ENCODE measurements at regions not wholly inside any gene's neighbourhood (a gene's known extent, or its start where the extent isn't known, plus 50 kb on each side); places are given as distances from the start of the nearest gene placed in this dataset.
"Not testable (repeated sequence)": the region's sequence is repeated elsewhere in the genome, so short reads cannot be mapped to it uniquely, and the experiment has no call there.

DNA sequence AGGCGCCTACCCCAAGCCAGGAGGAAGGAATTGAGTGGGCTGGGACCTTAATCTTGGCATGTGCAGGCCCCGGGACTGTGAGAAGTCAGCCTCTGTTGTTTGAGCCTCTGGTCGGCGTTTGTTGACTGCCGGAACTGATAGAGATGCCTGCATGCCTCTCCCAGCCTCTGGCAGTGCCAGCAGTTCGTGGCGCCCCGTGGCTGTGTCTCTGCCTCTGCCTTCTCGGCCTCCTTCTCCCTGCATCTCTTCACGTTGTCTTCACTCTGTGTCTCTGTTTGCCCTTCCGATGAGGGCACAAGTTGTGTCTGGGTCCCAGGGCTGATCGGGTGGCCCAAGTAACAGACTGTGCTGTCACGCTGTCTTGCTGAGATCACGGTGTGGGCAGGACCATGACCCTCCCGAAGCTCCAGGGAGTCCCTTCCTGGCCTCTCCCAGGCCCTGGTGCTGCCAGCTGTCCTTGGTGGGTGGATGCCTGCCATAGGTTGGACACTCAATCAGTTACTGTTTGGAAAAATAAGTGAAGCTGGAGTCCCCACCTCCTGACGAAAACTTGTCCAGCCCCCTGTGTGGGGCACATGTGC is 133.5 kb upstream of the LPCAT1 start:
- 76 to 82% methylated on average over 16 of the region's 16 CpGs for WGBS, 2 donors
- no peak overlapping the region for H3K27ac ChIP-seq (ENCODE audit: low read depth in 2 of 2, low read length in 1 of 2)
- peaks cover 2 to 7% of the 10 kb centered on the region in 2 donors for H3K4me1 ChIP-seq (ENCODE audit: control insufficient read depth in 2 of 2, insufficient read depth in 2 of 2, low read length in 1 of 2)
- no peak overlapping the region for H3K4me3 ChIP-seq (ENCODE audit: low read depth in 1 of 2, low read length in 2 of 2)
- H3K9me3 ChIP-seq (ENCODE audit: control insufficient read depth in 2 of 2, insufficient read depth in 1 of 2, low read depth in 1 of 2, low read length in 1 of 2): no peaks in the 10 kb centered on the region
- no peaks in the 10 kb centered on the region for H3K36me3 ChIP-seq (ENCODE audit: control insufficient read depth in 2 of 2, insufficient read depth in 2 of 2, low read length in 1 of 2)
- H3K27me3 ChIP-seq (ENCODE audit: control insufficient read depth in 1 of 2, insufficient read depth in 2 of 2, low read length in 2 of 2): peaks cover 0 to 3% of the 10 kb centered on the region in 2 donors

DNA sequence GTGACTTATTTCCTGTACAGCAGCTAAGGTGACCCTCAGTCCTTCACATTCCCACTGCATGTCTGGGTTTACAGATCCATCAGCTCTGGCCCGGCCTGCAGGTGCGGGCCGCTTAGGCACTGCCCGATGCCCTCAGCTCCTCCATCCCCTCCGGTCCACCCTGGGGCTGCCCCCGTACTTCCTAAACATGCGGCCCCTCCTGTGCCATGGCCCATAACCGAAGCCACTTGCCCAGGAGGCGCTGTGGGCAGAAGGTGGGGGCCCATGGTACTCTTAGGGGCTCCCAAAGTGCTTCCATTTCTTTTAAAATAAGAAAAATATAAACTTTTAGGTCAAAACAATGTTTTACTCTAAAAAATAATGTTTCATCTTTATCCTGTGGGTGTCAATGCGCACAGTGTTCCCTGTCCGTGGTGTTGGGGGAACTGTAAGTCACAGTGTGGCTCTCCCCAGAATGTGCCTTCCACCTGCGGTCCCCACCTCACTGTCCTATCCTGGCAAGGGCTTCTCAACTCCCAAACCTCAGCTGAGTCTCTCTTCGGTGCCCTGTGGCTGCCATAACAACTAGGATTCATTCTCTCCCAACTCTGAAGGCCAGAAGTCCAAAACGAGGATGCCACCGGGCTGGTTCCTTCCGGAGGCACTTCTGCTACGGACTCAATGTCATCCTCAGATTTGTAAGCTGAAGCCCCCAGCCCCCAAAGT is 132.7 kb upstream of the LPCAT1 start:
- Histone ChIP-seq H3K9me3 (ENCODE audit: control insufficient read depth in 2 of 2, insufficient read depth in 1 of 2, low read depth in 1 of 2, low read length in 1 of 2) (no peaks in the 10 kb centered on the region), H3K4me1 (ENCODE audit: control insufficient read depth in 2 of 2, insufficient read depth in 2 of 2, low read length in 1 of 2) (peaks cover 2 to 7% of the 10 kb centered on the region in 2 donors), H3K36me3 (ENCODE audit: control insufficient read depth in 2 of 2, insufficient read depth in 2 of 2, low read length in 1 of 2) (no peaks in the 10 kb centered on the region), H3K27ac (ENCODE audit: low read depth in 2 of 2, low read length in 1 of 2) (no peak overlapping the region), H3K4me3 (ENCODE audit: low read depth in 1 of 2, low read length in 2 of 2) (no peak overlapping the region), H3K27me3 (ENCODE audit: control insufficient read depth in 1 of 2, insufficient read depth in 2 of 2, low read length in 2 of 2) (peaks cover 0 to 3% of the 10 kb centered on the region in 2 donors)
- WGBS, 2 donors: 87 to 91% methylated on average over 17 of the region's 17 CpGs

DNA sequence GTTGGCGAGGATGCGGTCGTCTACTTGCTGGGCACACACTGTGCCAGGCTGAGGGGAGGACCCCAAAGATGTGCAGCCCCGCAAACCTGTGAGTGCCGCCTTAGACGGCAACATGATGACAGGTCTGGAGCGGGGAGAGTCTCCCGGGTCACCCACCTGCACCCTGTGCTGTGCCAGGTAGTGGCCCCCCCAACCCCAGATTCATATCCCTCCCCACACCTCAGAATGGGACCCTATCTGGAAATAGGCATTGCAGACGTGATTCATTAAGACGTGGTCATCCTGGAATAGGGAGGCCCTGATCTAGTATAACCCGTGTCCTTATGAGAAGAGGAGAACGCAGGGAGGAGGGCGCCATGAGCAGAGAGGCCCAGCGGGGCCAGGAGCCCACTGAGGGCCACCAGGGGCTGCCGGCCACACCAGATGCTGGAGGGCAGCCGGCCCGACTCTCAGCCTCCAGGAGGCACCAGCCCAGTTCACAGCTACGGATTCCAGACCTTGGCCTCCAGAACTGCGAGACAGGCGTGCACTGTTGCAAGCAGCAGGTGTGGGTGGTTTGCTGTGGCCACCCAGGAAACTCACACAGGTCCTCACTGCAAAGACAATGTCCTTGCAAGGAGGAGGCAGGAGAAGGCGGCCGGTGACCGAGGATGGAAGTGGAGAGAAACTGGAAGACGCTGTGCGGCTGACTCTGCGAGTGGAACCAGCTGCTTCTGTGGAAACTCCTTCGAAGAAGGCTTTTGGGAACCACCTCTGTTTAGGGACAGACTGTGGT is 131.9 kb upstream of the LPCAT1 start:
- H3K27me3 ChIP-seq (ENCODE audit: control insufficient read depth in 1 of 2, insufficient read depth in 2 of 2, low read length in 2 of 2): peaks cover 0 to 3% of the 10 kb centered on the region in 2 donors
- 89% methylated on average over 27 of the region's 27 CpGs for WGBS, 2 donors

DNA sequence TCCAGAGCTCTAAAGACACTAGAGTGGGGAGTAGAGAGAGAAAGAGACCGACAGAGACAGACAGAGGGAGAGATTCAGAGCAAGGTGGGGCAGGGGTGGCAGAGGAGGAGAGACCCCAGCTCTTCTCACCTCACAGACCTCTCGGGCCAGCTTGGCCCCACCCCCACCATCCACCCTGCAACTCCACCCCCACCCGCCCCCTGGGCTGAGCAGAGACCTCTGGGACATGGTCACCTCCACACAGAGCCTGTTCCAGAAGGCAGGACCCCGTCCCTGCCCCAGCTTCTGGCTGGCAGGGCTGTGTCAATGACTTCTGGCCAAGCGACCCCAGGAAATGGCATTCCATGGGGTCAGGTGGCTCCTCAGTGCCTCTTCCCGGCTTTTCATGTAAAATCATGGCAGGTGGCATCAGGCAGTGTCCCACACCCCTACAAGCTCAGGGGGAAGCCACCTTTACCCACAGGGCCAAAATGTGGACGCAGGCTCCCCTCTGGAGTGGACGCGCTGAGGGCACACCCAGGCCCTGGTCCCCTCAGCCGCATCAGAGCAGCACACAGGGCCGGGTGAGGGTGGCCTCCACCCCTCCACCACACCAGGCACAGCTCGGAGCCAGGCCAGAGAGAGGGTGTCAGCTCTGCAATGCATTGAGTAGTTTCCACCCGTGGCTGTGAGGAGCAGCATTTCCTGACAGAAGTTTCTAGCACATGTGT is 131.2 kb upstream of the LPCAT1 start:
- no peaks in the 10 kb centered on the region for H3K9me3 ChIP-seq (ENCODE audit: control insufficient read depth in 2 of 2, insufficient read depth in 1 of 2, low read depth in 1 of 2, low read length in 1 of 2)
- H3K27me3 ChIP-seq (ENCODE audit: control insufficient read depth in 1 of 2, insufficient read depth in 2 of 2, low read length in 2 of 2): peaks cover 0 to 3% of the 10 kb centered on the region in 2 donors

More for the DNA sequence above, 131.9 kb upstream of the LPCAT1 start:
- H3K4me1 ChIP-seq (ENCODE audit: control insufficient read depth in 2 of 2, insufficient read depth in 2 of 2, low read length in 1 of 2): peaks cover 2 to 7% of the 10 kb centered on the region in 2 donors
- H3K27ac ChIP-seq (ENCODE audit: low read depth in 2 of 2, low read length in 1 of 2): no peak overlapping the region
- no peak overlapping the region for H3K4me3 ChIP-seq (ENCODE audit: low read depth in 1 of 2, low read length in 2 of 2)
- no peaks in the 10 kb centered on the region for H3K9me3 ChIP-seq (ENCODE audit: control insufficient read depth in 2 of 2, insufficient read depth in 1 of 2, low read depth in 1 of 2, low read length in 1 of 2)
- H3K36me3 ChIP-seq (ENCODE audit: control insufficient read depth in 2 of 2, insufficient read depth in 2 of 2, low read length in 1 of 2): no peaks in the 10 kb centered on the region

DNA sequence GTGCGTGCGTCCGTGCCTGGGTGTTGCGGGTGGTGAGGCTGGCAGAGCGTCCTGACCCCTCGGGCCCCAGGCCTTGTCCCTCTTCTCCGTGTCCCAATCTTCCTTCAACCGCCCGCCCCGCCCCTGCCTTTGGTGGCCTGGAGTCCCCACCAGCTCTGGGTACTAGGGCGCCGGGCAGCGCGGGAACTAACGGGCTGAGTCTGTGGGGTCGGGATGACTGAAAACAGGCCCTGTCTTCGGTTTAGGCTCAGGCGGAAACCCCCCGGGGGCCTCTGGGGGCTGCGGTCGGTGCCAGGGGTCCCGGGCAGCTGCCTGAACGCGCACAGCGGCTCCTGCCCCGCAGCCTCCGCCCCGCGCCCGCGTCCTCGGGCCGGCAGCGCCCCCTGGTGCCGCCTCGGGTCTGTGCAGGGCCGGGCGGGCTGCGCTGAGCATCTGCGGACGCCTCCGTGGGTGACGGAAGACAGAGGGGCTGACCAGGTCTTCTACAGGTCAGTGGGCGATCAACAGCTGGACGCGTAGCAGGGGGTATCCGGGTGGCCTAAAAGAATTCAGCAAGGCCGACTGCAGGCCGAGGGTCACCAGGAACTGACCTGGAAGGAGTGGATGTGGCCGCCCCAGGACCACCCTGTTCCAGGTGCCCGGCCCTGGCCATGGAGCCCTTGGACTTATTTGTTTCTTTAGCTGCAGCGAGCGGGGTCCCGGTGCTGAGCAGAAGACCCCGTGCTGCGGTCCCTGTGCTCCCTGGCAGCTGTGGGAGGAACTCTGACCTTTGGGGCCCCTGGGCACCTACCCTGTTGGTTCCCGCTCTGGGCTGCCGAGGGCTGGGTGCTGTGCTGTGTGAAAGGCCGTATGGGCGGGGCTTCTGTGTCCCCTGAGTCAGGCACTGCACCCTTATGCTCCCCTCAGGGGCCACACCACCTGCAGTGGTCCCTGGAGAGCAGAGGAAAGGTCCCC is 130.2 kb upstream of the LPCAT1 start:
- WGBS, 2 donors: 5 to 8% methylated on average over 37 to 51 of the region's 60 CpGs
- not testable (repeated sequence) for H3K4me1 ChIP-seq (ENCODE audit: control insufficient read depth in 2 of 2, insufficient read depth in 2 of 2, low read length in 1 of 2); H3K27ac ChIP-seq (ENCODE audit: low read depth in 2 of 2, low read length in 1 of 2); H3K9me3 ChIP-seq (ENCODE audit: control insufficient read depth in 2 of 2, insufficient read depth in 1 of 2, low read depth in 1 of 2, low read length in 1 of 2); H3K27me3 ChIP-seq (ENCODE audit: control insufficient read depth in 1 of 2, insufficient read depth in 2 of 2, low read length in 2 of 2); H3K4me3 ChIP-seq (ENCODE audit: low read depth in 1 of 2, low read length in 2 of 2); H3K36me3 ChIP-seq (ENCODE audit: control insufficient read depth in 2 of 2, insufficient read depth in 2 of 2, low read length in 1 of 2)

More for the DNA sequence above, 131.2 kb upstream of the LPCAT1 start:
- H3K4me3 ChIP-seq (ENCODE audit: low read depth in 1 of 2, low read length in 2 of 2): no peak overlapping the region
- no peak overlapping the region for H3K27ac ChIP-seq (ENCODE audit: low read depth in 2 of 2, low read length in 1 of 2)
- H3K36me3 ChIP-seq (ENCODE audit: control insufficient read depth in 2 of 2, insufficient read depth in 2 of 2, low read length in 1 of 2): no peaks in the 10 kb centered on the region
- WGBS, 2 donors: 68 to 71% methylated on average over 13 of the region's 13 CpGs
- H3K4me1 ChIP-seq (ENCODE audit: control insufficient read depth in 2 of 2, insufficient read depth in 2 of 2, low read length in 1 of 2): peaks cover 2 to 7% of the 10 kb centered on the region in 2 donors

DNA sequence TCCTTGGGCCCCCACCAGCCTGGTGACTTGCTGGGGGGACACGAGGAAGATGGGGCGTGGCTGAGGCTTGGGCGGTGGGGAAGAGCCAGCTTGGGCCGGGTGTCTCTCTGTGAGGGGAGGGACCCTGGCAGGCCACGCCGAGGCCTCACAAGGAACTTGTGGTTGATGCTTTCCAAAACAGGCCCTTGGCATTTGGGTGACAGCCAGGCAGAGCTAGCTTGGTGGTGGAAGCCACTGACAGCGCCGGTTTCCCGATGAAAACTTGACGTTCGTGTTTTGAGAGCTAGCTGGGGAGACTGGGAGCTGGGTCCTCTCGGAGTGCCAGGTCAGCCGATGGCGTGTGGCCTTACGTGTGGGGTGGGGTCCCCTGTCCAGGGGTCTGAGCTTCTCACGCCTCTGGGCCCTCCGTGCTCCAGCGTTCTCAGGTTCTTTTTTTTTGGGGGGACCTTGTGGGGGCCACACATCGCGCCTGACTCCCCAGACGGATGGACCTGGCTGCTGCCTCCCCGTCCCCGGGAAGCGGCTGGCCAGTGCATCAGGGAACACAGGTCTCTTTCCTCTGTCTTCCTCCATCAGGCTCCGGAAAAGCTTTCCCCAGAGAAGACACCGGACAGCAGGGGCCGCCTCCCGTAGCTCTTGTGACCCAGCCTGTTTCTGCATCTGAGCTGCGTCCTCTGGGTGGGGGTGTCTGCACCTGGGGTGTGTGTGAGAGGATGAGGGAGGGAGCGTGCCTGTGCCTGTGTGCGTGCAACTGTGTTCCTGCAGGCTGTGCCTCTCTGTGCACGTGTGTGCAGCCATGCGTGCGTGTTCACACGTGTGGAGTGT is 129.3 kb upstream of the LPCAT1 start:
- H3K27ac ChIP-seq (ENCODE audit: low read depth in 2 of 2, low read length in 1 of 2): no peak overlapping the region
- peaks cover 0 to 3% of the 10 kb centered on the region in 2 donors for H3K27me3 ChIP-seq (ENCODE audit: control insufficient read depth in 1 of 2, insufficient read depth in 2 of 2, low read length in 2 of 2)
- WGBS, 2 donors: 15 to 17% methylated on average over 33 to 35 of the region's 35 CpGs
- no peaks in the 10 kb centered on the region for H3K36me3 ChIP-seq (ENCODE audit: control insufficient read depth in 2 of 2, insufficient read depth in 2 of 2, low read length in 1 of 2)
- H3K9me3 ChIP-seq (ENCODE audit: control insufficient read depth in 2 of 2, insufficient read depth in 1 of 2, low read depth in 1 of 2, low read length in 1 of 2): no peaks in the 10 kb centered on the region
- H3K4me3 ChIP-seq (ENCODE audit: low read depth in 1 of 2, low read length in 2 of 2): no peak overlapping the region
- peaks cover 2 to 7% of the 10 kb centered on the region in 2 donors for H3K4me1 ChIP-seq (ENCODE audit: control insufficient read depth in 2 of 2, insufficient read depth in 2 of 2, low read length in 1 of 2)

DNA sequence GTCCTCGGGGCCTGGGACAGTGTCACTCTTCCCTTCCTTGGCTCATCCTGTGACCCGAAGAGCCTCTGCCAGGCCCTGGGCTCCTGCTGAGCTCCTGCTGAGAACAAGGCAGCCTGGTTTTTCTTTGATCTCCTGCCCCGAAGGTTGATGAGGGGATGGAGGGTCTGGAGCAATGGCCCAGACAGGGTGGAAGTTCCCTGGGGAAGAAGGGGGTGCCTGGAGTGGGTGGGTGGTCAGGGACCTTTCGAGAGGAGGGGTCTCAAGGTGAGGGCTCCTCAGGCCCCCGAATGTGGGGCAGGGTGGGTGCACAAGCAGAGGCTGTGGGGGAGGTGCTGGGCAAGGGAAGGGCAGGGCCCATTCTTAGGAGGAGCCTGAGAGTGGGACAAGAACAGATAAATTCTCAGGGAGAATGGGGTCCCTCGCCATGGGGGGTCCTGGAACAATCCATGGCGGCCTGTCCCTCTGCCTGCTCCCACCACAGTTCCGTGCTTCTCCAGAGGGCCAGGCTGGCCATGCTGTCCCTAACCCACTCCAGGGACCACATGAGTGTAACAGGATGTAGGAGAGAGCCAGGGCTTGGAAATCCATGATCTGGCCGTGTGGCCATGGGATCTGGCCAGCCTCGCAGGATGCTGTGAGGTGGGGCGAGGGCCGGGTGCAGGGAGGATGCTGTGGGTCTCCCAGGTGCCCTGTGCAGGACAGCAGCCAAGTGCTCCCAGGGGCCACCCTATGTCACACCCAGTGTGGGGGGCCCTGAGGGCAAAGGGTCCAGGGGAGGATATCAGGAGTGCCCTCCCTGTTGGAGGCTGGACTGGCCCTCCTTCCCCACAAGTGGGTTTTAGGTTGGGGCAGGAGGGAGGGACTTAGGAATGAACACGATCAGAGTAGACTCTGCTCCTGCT is 128.5 kb upstream of the LPCAT1 start:
- Histone ChIP-seq H3K27me3 (ENCODE audit: control insufficient read depth in 1 of 2, insufficient read depth in 2 of 2, low read length in 2 of 2) (peaks cover 0 to 3% of the 10 kb centered on the region in 2 donors), H3K9me3 (ENCODE audit: control insufficient read depth in 2 of 2, insufficient read depth in 1 of 2, low read depth in 1 of 2, low read length in 1 of 2) (no peaks in the 10 kb centered on the region), H3K36me3 (ENCODE audit: control insufficient read depth in 2 of 2, insufficient read depth in 2 of 2, low read length in 1 of 2) (no peaks in the 10 kb centered on the region), H3K4me3 (ENCODE audit: low read depth in 1 of 2, low read length in 2 of 2) (no peak overlapping the region), H3K27ac (ENCODE audit: low read depth in 2 of 2, low read length in 1 of 2) (no peak overlapping the region), H3K4me1 (ENCODE audit: control insufficient read depth in 2 of 2, insufficient read depth in 2 of 2, low read length in 1 of 2) (peaks cover 2 to 7% of the 10 kb centered on the region in 2 donors)
- WGBS, 2 donors: 54 to 56% methylated on average over 13 of the region's 13 CpGs

Measured in esophagus (tissue), 2 donors.